ENCODE measurements at regions not wholly inside any gene's neighbourhood (a gene's known extent, or its start where the extent isn't known, plus 50 kb on each side); places are given as distances from the start of the nearest gene placed in this dataset.

- no peak for DNase-seq
Observed at GRCh38 chr22:26848244-26848920, 191.0 kb downstream of the MIAT start.

- DNase-seq: no peak
Observed at GRCh38 chr22:26849575-26849974, 192.2 kb downstream of the MIAT start.

GRCh38 chr22:26851125-26851524 lies 193.7 kb downstream of the MIAT start:
- no peak for DNase-seq

- DNase-seq: no peak
Observed at GRCh38 chr22:26852176-26852575, 194.8 kb downstream of the MIAT start.

GRCh38 chr22:26853071-26853470 lies 195.7 kb downstream of the MIAT start:
- DNase-seq: no peak

- no peak for DNase-seq
Observed at GRCh38 chr22:26853495-26853894, 196.1 kb downstream of the MIAT start.

- no peak for DNase-seq
Observed at GRCh38 chr22:26857169-26857568, 199.8 kb downstream of the MIAT start.

- no peak for DNase-seq
Observed at GRCh38 chr22:26860301-26860700, 202.9 kb downstream of the MIAT start.

GRCh38 chr22:26865021-26865420 lies 207.6 kb downstream of the MIAT start:
- no peak for DNase-seq

GRCh38 chr22:26883393-26883792 lies 226.0 kb downstream of the MIAT start:
- no peak for DNase-seq

- no peak for DNase-seq
Observed at GRCh38 chr22:26884921-26885320, 227.5 kb downstream of the MIAT start.

GRCh38 chr22:26885441-26886261 lies 228.3 kb downstream of the MIAT start:
- no peak for DNase-seq

- DNase-seq: no peak
Observed at GRCh38 chr22:26887456-26887855, 230.1 kb downstream of the MIAT start.

- no peak for DNase-seq
Observed at GRCh38 chr22:26887916-26888315, 230.5 kb downstream of the MIAT start.

- DNase-seq: no peak
Observed at GRCh38 chr22:26888887-26889286, 231.5 kb downstream of the MIAT start.

GRCh38 chr22:26889802-26890201 lies 232.4 kb downstream of the MIAT start:
- no peak for DNase-seq

- no peak for DNase-seq
Observed at GRCh38 chr22:26890870-26891269, 233.5 kb downstream of the MIAT start.

GRCh38 chr22:26891429-26891828 lies 234.0 kb downstream of the MIAT start:
- no peak for DNase-seq

- peak; percentile 91 to 93 for DNase-seq
Observed at GRCh38 chr22:26892166-26893041, 235.0 kb downstream of the MIAT start.

GRCh38 chr22:26893173-26894110 lies 236.1 kb downstream of the MIAT start:
- DNase-seq: peak; percentile 51 to 71

- DNase-seq: no peak
Observed at GRCh38 chr22:26894362-26894761, 237.0 kb downstream of the MIAT start.

Measured in SHP77 (cell line).